Right renal cortex interstitium (tissue), 3 donors: ENCODE measurements at regions not wholly inside any gene's neighbourhood (a gene's known extent, or its start where the extent isn't known, plus 50 kb on each side); places are given as distances from the start of the nearest gene placed in this dataset.
"Not testable (repeated sequence)": the region's sequence is repeated elsewhere in the genome, so short reads cannot be mapped to it uniquely, and the experiment has no call there.

Source experiments
- DNase-seq, 3 donors: peaks; one replicate each; pipeline ENCODE4 v3.0.0-alpha.2; 2013; ENCODE audit warnings: low read depth in 3 of 3, low spot score in 2 of 3

DNA sequence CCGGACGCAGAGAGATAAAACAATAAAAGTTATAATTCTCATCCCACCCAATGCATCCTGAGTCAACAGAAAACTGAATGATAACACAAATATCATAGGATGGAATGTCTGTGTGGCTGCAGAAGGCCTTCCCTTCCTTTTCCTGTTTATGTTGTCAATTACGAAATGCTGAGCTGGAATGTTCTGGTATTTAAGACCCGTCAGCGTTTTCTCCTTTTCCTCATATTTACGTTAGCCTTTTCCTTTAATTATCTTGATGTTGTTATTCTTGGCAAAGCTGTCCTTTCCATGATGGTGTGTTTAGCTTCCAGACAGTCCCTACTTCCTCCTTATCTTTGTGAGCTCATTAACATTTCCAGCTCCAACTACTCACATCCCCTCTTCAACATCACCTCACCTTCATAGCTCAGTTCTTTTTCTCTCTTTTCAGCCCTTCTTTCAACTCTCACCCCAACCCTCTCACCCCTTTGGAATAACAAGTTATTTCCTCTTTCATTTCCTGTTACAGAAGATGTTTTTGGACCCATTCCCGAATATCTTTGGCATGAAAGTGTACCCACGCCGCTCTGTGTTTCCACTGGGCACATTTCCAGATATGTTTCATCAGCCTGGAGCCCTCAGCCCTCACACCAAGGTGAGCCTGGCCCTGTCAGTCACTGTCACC is 221.6 kb downstream of the NR2F1-AS1 start:
- peak in 1 of 3 donors; percentile 50 for DNase-seq

DNA sequence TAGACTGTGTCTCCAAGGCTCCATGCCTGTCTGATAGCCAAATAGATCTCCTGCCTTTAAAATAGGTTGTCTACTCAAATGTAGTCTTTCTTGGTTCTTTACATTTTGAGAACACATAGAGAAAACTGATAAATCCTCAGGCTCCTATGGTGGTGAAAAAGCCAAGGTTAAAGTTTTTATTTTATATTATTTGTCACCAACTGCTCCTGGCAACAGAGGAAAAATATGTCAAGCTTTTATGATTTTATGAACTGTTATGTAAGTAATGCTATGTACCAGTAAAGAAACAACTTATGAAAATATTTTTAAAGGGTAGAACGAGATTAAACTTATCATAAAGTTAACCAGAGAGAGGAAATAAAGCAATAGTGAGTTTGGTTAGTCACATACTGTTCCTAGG is 222.8 kb downstream of the NR2F1-AS1 start:
- DNase-seq, result no peak

GRCh38 chr5:93357686-93358085 is 223.3 kb downstream of the NR2F1-AS1 start:
- DNase-seq, result no peak

DNA sequence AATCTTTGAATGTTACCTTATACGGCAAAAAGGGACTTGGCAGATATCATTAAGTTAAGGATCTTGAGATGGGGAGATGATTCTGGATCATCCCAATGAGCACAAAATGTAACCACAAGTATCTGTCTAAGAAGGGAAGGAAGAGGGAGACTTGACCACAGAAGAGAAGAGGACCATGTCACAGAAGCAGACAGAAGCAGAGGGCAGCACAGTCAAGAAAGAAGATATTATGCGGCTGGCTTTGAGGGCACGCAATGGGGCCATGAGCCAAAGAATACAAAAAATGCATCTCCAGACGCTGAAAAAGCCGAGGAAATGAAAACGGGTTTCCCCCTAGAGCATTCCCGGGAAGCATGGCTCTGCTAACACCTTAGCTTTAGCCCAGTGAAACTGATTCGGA is 225.3 kb downstream of the NR2F1-AS1 start:
- no peak for DNase-seq

DNA sequence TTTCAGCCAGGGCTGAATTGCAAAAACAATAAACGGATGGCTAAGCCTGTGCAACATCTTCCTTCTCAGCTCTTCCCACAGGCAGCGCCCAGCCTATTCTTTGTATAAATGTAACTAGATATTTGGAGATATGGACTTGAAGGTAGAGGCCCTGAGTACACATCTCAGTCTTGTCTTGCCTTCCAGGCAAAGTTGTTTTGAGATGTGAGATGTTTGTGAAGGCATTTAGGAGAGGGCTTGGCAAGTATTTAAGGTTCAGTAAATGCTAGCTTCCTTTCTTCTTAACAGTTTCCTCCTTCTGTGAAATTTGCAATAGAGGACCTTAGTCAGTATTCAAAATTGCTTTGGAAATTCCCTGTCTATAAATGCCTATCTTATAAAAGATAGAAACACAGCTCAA is 228.8 kb downstream of the NR2F1-AS1 start:
- no peak for DNase-seq

DNA sequence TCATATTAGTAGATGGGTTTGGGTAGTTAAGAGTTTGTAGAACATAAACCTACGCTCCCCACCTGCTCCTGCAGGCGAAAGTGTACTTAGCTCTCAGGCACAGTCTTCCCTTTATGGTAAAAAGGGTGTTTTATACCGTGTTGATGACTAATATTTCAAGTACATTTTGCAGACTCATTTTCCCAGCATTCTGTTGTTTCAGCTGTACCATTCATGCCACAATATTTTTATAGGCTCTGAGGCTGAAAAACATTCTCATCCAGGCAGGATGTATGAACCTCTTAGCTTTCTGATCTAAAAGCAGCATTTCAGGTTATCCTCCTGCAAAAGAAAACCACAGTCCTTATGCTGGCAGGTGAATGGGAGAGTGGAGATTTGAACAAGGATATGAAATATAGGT is 231.4 kb downstream of the NR2F1-AS1 start:
- no peak for DNase-seq

DNA sequence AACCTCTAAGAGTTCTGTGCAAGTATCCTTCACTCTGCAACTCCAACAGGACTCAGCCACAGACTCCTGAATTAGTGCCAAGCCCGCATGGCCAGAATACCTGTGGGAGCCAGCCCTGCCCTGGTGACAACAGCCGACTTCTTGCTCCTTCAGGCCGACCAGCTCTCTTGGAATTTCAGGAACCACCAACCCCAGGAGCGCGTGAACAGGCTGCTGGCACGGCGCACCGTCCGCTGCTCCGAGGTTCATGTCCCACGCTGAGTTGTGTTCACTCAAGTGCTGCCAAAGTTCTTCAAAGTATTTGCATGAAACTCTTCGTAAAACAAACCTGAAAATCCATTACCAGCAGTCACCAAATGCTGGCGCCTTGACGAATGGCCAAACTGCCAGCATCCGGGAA is 232.8 kb downstream of the NR2F1-AS1 start:
- no peak for DNase-seq

GRCh38 chr5:93346850-93347249 is 234.2 kb downstream of the NR2F1-AS1 start:
- not testable (repeated sequence) for DNase-seq

- no peak for DNase-seq
Measured at GRCh38 chr5:93346301-93346700, 234.7 kb downstream of the NR2F1-AS1 start.

- DNase-seq, result no peak
Measured at GRCh38 chr5:93343570-93343969, 237.4 kb downstream of the NR2F1-AS1 start.

- DNase-seq, result no peak
Measured at GRCh38 chr5:93342563-93343061, 238.4 kb downstream of the NR2F1-AS1 start.

GRCh38 chr5:93340881-93341280 is 240.1 kb downstream of the NR2F1-AS1 start:
- DNase-seq, result no peak

DNA sequence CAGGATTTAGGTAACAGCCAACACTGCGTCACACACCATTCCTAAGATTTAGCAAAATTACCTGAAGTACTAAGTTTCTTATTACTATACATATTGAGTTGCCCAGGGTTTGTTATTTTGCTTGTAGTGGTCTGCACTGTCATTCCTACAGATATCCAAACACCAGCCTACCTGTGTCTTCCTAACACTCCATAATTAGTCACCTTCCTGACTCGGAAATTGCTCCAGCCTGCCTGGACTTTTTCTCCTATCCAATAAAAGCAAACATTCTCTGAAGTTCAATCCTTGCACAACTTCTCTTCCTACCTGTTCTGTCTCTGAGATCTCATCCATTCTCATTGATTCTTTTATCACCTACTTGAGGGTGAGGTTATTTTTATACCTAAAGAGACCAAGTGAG is 243.9 kb downstream of the NR2F1-AS1 start:
- DNase-seq, result no peak

- DNase-seq, result no peak
Measured at GRCh38 chr5:93336330-93337110, 244.5 kb downstream of the NR2F1-AS1 start.

DNA sequence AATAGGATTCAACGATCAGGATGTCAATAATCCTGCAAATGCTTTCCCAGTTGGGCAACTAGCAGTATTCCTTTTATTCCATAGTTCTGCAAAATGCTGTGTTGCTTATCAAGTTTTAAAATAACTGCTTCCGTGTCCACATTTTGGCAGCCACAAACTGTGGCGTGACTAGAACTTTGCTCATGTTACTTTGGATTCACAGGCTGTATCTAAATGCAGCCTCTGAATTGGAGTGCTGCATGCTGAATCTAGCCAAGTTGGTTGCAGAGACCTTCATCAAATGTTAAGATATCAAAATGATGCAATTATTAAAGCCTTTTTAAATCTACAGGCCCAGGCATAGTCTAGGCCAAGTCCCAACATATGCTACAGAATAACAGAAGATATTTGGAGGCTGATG is 249.2 kb downstream of the NR2F1-AS1 start:
- DNase-seq, result no peak

- no peak for DNase-seq
Measured at GRCh38 chr5:93331241-93331640, 249.8 kb downstream of the NR2F1-AS1 start.

GRCh38 chr5:93330506-93330905 is 250.5 kb downstream of the NR2F1-AS1 start:
- no peak for DNase-seq

DNA sequence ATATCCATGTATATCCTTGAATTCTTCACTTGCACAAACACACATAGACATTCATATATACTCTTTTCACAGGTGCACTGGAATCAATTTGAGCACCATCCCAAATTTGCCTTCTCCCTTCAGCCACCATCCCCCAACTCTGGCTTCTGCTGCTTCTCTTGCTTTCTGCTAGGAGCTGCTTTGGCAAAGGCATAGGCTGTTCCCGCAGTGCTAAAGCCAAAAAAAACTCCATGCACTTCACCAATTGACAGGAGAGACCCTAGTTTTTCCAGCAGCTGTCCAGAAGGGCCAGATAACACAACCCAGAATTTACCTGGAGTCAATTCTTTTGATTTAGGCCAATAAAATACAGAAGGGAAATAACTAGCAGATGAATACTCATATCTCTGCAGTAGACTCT is 251.3 kb downstream of the NR2F1-AS1 start:
- DNase-seq, result no peak

GRCh38 chr5:93328833-93329232 is 252.2 kb downstream of the NR2F1-AS1 start:
- no peak for DNase-seq

GRCh38 chr5:93327605-93328004 is 253.4 kb downstream of the NR2F1-AS1 start:
- DNase-seq, result no peak

DNA sequence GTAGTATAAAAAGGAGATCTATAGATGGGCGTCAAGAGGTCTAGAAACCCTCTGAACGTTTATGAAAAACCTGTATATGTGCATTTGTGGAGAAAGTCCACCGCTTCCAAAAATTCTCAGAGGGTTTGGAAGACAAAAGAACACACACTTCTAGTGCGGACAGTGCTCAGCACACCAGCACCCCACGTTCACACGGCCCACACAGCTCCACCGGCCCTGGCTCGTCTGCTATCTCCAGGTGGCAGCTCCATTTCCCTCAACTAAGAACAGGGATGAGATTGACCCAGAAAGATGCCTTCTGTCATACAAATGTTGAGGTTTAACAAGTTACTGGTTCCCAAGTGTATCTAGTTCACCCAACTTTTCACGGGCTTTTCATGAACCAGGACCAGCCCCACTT is 255.1 kb downstream of the NR2F1-AS1 start:
- DNase-seq, result no peak
